ENCODE measurements at regions not wholly inside any gene's neighbourhood (a gene's known extent, or its start where the extent isn't known, plus 50 kb on each side); places are given as distances from the start of the nearest gene placed in this dataset.
A peak's percentile ranks its signal among the peaks of the same experiment; 100 is the strongest.

DNA sequence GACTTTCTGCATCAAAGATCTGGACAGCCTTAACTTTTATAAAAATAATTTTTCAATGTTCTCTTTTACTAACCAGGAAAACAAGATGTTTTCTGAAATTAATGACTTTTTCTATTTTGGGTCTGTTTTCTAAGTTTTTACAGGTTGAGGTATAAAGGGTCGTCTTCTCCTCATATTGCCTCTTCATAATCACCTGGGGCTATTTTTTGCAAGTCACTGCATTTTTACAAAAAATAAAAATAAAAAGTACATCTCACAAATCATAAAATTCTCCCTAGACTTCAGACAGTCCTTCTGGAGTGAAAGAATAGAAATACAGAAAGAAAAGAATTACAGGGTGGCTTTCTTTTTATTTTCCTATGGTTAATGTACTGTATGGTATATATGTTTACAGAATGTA is 168.5 kb downstream of the PALM2AKAP2 start:
- TF ChIP-seq, protein P1, sequence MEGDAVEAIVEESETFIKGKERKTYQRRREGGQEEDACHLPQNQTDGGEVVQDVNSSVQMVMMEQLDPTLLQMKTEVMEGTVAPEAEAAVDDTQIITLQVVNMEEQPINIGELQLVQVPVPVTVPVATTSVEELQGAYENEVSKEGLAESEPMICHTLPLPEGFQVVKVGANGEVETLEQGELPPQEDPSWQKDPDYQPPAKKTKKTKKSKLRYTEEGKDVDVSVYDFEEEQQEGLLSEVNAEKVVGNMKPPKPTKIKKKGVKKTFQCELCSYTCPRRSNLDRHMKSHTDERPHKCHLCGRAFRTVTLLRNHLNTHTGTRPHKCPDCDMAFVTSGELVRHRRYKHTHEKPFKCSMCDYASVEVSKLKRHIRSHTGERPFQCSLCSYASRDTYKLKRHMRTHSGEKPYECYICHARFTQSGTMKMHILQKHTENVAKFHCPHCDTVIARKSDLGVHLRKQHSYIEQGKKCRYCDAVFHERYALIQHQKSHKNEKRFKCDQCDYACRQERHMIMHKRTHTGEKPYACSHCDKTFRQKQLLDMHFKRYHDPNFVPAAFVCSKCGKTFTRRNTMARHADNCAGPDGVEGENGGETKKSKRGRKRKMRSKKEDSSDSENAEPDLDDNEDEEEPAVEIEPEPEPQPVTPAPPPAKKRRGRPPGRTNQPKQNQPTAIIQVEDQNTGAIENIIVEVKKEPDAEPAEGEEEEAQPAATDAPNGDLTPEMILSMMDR (IDR thresholded peaks at IDR 0.05; ENCODE audit: low read depth, low read length), result no peak
- H3K4me3 ChIP-seq (replicated peaks in 1 of 2; ENCODE audit: low read depth in 2 of 2, low read length in 2 of 2), result no peak overlapping the region
- DNase-seq (ENCODE audit: low read depth in 2 of 2), result no peak

DNA sequence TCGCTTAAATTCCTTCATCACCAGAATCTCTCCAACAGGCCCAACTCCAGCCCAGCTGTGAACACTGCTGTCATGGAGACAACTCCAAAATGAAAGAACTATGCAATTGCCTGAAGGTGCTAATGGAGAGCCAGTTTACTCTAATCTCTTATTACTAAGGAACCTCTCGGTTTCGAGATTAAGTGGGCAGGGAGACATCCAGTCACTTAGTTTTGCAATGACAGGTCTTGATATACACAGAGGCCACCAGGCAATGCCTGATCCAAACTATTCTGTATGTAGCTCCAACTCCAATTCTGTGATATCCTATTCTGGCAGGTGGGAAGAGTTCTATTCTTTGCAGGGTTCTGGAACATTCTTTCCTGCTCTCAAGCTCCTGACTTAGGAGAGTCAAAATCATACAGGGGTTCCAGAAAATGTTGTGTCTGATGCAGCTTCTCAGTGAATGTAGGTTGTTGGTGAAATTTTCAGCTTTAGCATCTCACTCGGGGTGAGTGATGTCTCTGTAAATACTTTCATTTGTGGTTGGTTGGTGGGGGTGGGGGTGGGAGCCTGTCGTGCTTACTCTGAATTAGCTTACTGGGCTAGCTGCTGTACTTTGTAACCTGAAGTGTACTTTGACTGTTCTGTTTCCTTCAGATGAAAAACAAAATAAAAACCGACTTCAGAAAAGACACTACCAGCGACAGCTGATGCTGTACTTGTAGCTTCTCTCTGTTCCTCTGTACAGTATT is 170.9 kb downstream of the PALM2AKAP2 start:
- TF ChIP-seq, protein P1 (IDR thresholded peaks at IDR 0.05; ENCODE audit: low read depth, low read length), result no peak
- no peak for DNase-seq (ENCODE audit: low read depth in 2 of 2)
- H3K4me3 ChIP-seq (replicated peaks in 1 of 2; ENCODE audit: low read depth in 2 of 2, low read length in 2 of 2), result no peak overlapping the region

DNA sequence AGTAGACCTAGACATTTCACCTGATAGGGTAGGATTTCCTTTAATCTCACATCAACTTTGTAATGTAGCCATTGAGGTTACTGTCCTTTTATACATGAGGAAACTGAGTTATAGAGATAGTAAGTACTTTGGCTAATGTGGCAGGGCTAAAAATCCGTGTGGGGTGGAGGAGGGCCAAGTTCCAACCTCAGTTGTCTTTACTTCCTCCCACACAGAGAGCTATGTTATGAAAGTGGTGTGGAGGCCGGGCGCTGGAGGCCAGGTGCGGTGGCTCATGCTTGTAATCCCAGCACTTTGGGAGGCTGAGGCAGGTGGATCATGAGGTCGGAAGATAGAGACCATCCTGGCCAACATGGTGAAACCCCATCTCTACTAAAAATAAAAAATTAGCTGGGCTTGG is 173.3 kb downstream of the PALM2AKAP2 start:
- TF ChIP-seq, protein P1 (IDR thresholded peaks at IDR 0.05; ENCODE audit: low read depth, low read length), result no peak
- no peak overlapping the region for H3K4me3 ChIP-seq (replicated peaks in 1 of 2; ENCODE audit: low read depth in 2 of 2, low read length in 2 of 2)
- DNase-seq (ENCODE audit: low read depth in 2 of 2), result no peak

DNA sequence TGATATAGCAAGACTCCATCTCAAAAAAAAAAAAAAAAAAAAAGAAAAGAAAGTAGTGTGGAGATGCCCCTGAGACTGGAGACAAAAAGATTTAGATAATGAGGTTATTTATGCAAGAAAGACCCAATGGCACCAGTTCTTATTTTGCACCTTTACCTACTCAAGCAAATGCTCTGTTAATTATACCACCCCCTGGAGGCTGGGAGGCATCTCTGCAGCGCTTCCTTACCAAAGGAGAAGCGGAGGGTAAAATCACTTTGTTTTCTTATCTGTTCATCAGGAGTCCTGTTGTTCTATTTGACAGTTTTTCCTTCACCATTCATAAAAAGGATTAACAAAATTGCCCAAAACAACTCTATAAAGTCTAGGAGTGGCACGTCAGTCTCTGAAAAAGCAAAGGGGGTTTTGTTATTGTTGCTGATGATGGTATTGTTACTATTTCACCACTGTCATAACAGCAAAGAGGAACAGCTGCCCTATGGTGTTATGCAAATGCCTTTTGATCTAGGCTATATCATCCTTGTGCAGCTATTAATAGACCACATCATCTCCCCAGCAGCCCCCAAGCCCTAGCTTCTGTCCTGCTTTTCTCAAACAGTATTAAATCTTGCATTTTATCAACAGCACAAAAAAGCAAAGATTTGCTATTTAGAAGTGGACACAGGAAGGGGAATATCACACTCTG is 174.0 kb downstream of the PALM2AKAP2 start:
- no peak overlapping the region for H3K4me3 ChIP-seq (replicated peaks in 1 of 2; ENCODE audit: low read depth in 2 of 2, low read length in 2 of 2)
- TF ChIP-seq, protein P1 (IDR thresholded peaks at IDR 0.05; ENCODE audit: low read depth, low read length), result peak; percentile 38

DNA sequence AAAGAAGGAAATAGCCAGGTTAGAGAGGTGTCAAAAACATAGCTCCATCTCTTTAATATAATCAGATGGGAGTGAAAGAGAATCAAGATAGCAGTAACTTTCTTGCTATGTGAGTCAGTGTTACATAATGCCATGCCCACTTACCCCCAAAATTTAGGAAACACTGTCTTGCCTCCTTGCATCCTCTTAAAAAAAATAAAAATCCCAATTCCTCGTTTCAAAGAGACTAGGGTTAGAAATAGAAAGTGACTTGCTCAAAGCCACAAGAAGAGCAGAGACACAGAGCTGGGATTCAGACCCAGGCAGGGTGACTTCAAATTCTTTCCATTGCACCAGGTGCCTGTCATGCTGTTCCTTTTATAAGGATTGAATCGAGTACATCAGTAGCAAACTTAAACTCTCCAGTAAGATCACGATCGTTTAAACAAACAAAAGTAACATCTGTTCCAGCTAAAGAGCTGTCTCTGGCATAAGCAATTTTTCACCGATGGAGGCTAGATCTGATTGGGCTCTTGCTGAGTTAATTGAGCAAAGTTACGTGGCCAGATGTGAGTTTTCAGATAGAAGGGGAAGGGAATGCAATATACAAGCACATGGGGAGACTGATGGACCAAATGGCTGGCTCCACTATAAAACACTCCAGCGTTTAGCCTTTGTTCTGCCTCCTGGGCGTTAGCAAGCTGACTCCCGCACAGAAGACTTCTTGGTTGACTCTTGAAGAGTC is 176.9 kb downstream of the PALM2AKAP2 start:
- TF ChIP-seq, protein P1 (IDR thresholded peaks at IDR 0.05; ENCODE audit: low read depth, low read length), result no peak
- H3K4me3 ChIP-seq (replicated peaks in 1 of 2; ENCODE audit: low read depth in 2 of 2, low read length in 2 of 2), result no peak overlapping the region
- DNase-seq (ENCODE audit: low read depth in 2 of 2), result no peak

More for the DNA sequence above, 174.0 kb downstream of the PALM2AKAP2 start:
- no peak for DNase-seq (ENCODE audit: low read depth in 2 of 2)

DNA sequence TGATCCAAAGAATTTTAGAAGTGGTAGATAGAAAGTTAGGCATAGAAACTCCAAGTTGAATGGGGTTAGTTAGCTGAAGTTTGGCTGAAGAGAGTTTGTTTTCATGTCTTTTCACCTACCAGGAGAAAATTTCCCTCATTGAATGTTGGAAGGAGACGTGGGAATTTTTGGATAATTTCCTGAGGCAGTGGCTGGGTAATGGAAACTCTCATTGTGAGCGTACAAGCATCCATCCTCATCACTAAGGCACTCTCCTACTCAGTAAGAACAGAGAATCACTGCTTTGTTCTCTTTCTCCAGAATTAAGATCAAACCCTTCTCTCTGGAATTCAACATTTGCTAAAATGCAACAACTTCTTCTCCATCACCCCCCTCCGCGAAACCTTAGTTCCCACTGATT is 179.7 kb downstream of the PALM2AKAP2 start:
- DNase-seq (ENCODE audit: low read depth in 2 of 2), result no peak
- H3K4me3 ChIP-seq (replicated peaks in 1 of 2; ENCODE audit: low read depth in 2 of 2, low read length in 2 of 2), result no peak overlapping the region
- TF ChIP-seq, protein P1 (IDR thresholded peaks at IDR 0.05; ENCODE audit: low read depth, low read length), result no peak
